ENCODE measurements at regions not wholly inside any gene's neighbourhood (a gene's known extent, or its start where the extent isn't known, plus 50 kb on each side); places are given as distances from the start of the nearest gene placed in this dataset.

DNA sequence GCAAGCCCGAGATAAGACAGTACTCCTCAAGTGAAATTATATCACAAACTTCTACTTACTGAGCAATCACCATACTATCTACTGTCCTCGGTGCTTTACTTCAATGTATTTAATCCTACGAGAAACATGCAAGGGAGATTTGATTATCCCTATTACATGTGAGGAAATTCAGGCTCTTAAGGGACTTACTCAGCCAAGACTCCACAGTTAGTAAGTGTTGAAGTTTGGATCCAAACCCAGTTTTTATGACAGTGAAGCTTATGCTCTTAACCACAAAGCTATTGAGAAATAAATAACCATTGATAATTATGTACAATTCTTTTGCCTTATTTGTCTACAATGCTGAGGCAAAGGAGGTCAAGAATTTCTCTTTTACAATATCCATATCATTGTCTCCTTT is 672.9 kb upstream of the ACVR2A start:
- TF ChIP-seq, protein P1, sequence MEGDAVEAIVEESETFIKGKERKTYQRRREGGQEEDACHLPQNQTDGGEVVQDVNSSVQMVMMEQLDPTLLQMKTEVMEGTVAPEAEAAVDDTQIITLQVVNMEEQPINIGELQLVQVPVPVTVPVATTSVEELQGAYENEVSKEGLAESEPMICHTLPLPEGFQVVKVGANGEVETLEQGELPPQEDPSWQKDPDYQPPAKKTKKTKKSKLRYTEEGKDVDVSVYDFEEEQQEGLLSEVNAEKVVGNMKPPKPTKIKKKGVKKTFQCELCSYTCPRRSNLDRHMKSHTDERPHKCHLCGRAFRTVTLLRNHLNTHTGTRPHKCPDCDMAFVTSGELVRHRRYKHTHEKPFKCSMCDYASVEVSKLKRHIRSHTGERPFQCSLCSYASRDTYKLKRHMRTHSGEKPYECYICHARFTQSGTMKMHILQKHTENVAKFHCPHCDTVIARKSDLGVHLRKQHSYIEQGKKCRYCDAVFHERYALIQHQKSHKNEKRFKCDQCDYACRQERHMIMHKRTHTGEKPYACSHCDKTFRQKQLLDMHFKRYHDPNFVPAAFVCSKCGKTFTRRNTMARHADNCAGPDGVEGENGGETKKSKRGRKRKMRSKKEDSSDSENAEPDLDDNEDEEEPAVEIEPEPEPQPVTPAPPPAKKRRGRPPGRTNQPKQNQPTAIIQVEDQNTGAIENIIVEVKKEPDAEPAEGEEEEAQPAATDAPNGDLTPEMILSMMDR (IDR thresholded peaks at IDR 0.05), result no peak
- no peak for TF ChIP-seq POLR2A (IDR thresholded peaks at IDR 0.05)
